GM23338 (cell line): ENCODE measurements at regions not wholly inside any gene's neighbourhood (a gene's known extent, or its start where the extent isn't known, plus 50 kb on each side); places are given as distances from the start of the nearest gene placed in this dataset.

Experiments used
- ATAC-seq: fragments of 200-7000 bp; cut with Tn5 transposase; 3 replicates; pipeline ENCODE4 v1.9.1; 2020
- DNase-seq: peaks from one replicate; pipeline ENCODE4 v3.0.0-alpha.2; 2015; ENCODE audit warnings: low spot score
- H2AFZ ChIP-seq: fragments of 200-600 bp; sonication (generic); 2 replicates; pipeline ENCODE4 v1.8.0; 2016; ENCODE audit warnings: antibody characterized with exemption, mild to moderate bottlenecking, moderate library complexity
- H3F3A ChIP-seq: fragments of 200-600 bp; sonication (generic); replicated peaks from 2 replicates; pipeline ENCODE4 v1.8.0; 2017; ENCODE audit warnings: antibody characterized with exemption, mixed run types, low read depth
- H3K27ac ChIP-seq: fragments of 200-600 bp; sonication (generic); 2 replicates; pipeline ENCODE4 v1.6.1; 2016; ENCODE audit warnings: low read depth
- H3K27me3 ChIP-seq: fragments of 200-600 bp; sonication (generic); 2 replicates; pipeline ENCODE4 v1.8.0; 2016; ENCODE audit warnings: mild to moderate bottlenecking, mixed run types, moderate library complexity; ENCODE audit not compliant: insufficient read depth
- H3K36me3 ChIP-seq: fragments of 200-600 bp; sonication (generic); 2 replicates; pipeline ENCODE4 v1.8.0; 2016; ENCODE audit warnings: mild to moderate bottlenecking; ENCODE audit not compliant: insufficient read depth
- H3K4me1 ChIP-seq: fragments of 200-600 bp; sonication (generic); 2 replicates; pipeline ENCODE4 v1.8.0; 2016; ENCODE audit warnings: mild to moderate bottlenecking, moderate library complexity; ENCODE audit not compliant: insufficient read depth
- H3K4me2 ChIP-seq: fragments of 200-600 bp; sonication (generic); 2 replicates; pipeline ENCODE4 v1.7.1; 2017; ENCODE audit warnings: mixed run types
- H3K4me3 ChIP-seq: fragments of 200-600 bp; sonication (generic); 2 replicates; pipeline ENCODE4 v1.6.1; 2016; ENCODE audit warnings: mixed run types
- H3K79me2 ChIP-seq: fragments of 200-600 bp; sonication (generic); replicated peaks from 2 replicates; pipeline ENCODE4 v1.8.0; 2017; ENCODE audit warnings: mild to moderate bottlenecking; ENCODE audit not compliant: insufficient read depth
- H3K9me2 ChIP-seq: fragments of 200-600 bp; sonication (generic); 2 replicates; pipeline ENCODE4 v1.8.0; 2017; ENCODE audit not compliant: insufficient read depth
- H4K20me1 ChIP-seq: fragments of 200-600 bp; sonication (generic); replicated peaks from 2 replicates; pipeline ENCODE4 v1.8.0; 2017; ENCODE audit warnings: mild to moderate bottlenecking; ENCODE audit not compliant: insufficient read depth
- H3K27ac Mint-ChIP-seq: 2 replicates; pipeline ENCODE4 v1.8.0; 2020; ENCODE audit warnings: inconsistent platforms, mild to moderate bottlenecking, moderate library complexity, mixed read lengths
- H3K27me3 Mint-ChIP-seq: 3 replicates; pipeline ENCODE4 v1.8.0; 2022; ENCODE audit warnings: low read depth, mild to moderate bottlenecking, moderate library complexity, mixed read lengths, inconsistent platforms; ENCODE audit not compliant: insufficient read depth, poor library complexity
- H3K36me3 Mint-ChIP-seq: 3 replicates; pipeline ENCODE4 v1.8.0; 2021; ENCODE audit warnings: low read depth, mild to moderate bottlenecking, inconsistent platforms, moderate library complexity, mixed read lengths
- H3K4me1 Mint-ChIP-seq: 3 replicates; pipeline ENCODE4 v1.8.0; 2020; ENCODE audit warnings: mild to moderate bottlenecking, inconsistent platforms, mixed read lengths
- H3K4me3 Mint-ChIP-seq: 3 replicates; pipeline ENCODE4 v1.8.0; 2021; ENCODE audit warnings: moderate library complexity, mild to moderate bottlenecking, inconsistent platforms, mixed read lengths
- H3K9me3 Mint-ChIP-seq: 3 replicates; pipeline ENCODE4 v1.8.0; 2020; ENCODE audit warnings: moderate library complexity, mild to moderate bottlenecking, inconsistent platforms, mixed read lengths
- CREB1 ChIP-seq: fragments of 250-450 bp; sonication (Bioruptor Pico); IDR thresholded peaks from 2 replicates; pipeline ENCODE4 v1.5.0; 2020; ENCODE audit warnings: low read depth, mild to moderate bottlenecking, moderate library complexity
- CTCF ChIP-seq, 2 experiments: fragments of 200-600 bp in 1 of 2; sonication (generic) in 1 of 2; conservative IDR thresholded peaks; 2 replicates each; pipeline versions ENCODE4 v1.5.1 to v1.6.1; 2016 to 2017; ENCODE audit warnings: antibody characterized with exemption in 2 of 2, low read depth in 2 of 2, mild to moderate bottlenecking in 2 of 2, moderate library complexity in 1 of 2
- ETS1 ChIP-seq: IDR thresholded peaks from 2 replicates; pipeline ENCODE4 v1.6.1; 2016; ENCODE audit warnings: antibody characterized with exemption
- EZH2 ChIP-seq: fragments of 200-600 bp; sonication (generic); IDR thresholded peaks from one replicate; pipeline ENCODE4 v1.8.0; 2017; ENCODE audit warnings: antibody characterized with exemption, mild to moderate bottlenecking, low read depth; ENCODE audit not compliant: unreplicated experiment
- EZH2phosphoT487 ChIP-seq: fragments of 200-600 bp; sonication (generic); IDR thresholded peaks from one replicate; pipeline ENCODE4 v1.8.1; 2018; ENCODE audit warnings: antibody characterized with exemption; ENCODE audit not compliant: unreplicated experiment
- JUNB ChIP-seq: IDR thresholded peaks from one replicate; pipeline ENCODE4 v1.6.1; 2016; ENCODE audit warnings: antibody characterized with exemption; ENCODE audit not compliant: unreplicated experiment
- NANOG ChIP-seq: IDR thresholded peaks from 2 replicates; pipeline ENCODE4 v1.6.1; 2016; ENCODE audit warnings: antibody characterized with exemption, borderline replicate concordance
- POLR2AphosphoS5 ChIP-seq: IDR thresholded peaks from 2 replicates; pipeline ENCODE4 v1.6.1; 2016; ENCODE audit warnings: antibody characterized with exemption, low read depth
- STAT1 ChIP-seq: IDR thresholded peaks from one replicate; pipeline ENCODE4 v1.6.1; 2016; ENCODE audit warnings: antibody characterized with exemption; ENCODE audit not compliant: unreplicated experiment
- ZNF114 ChIP-seq: fragments of 250-450 bp; sonication (Bioruptor Pico); IDR thresholded peaks from 2 replicates; pipeline ENCODE4 v1.5.0; 2020; ENCODE audit warnings: mild to moderate bottlenecking, moderate library complexity
- ZNF331 ChIP-seq: fragments of 250-450 bp; sonication (Bioruptor Pico); IDR thresholded peaks from 2 replicates; pipeline ENCODE4 v1.5.0; 2020; ENCODE audit warnings: low read depth, mild to moderate bottlenecking, moderate library complexity
- ZNF462 ChIP-seq: fragments of 250-450 bp; sonication (Bioruptor Pico); IDR thresholded peaks from 2 replicates; pipeline ENCODE4 v1.5.0; 2020; ENCODE audit warnings: mild to moderate bottlenecking, moderate library complexity
- TF ChIP-seq, protein P1 (sequence below): IDR thresholded peaks from one replicate; pipeline ENCODE4 v1.6.1; 2018; ENCODE audit warnings: antibody characterized with exemption; ENCODE audit not compliant: unreplicated experiment

GRCh38 chr12:103077108-103077773 is 119.8 kb downstream of the ASCL1 start:
- ATAC-seq: no peak
- H3K4me3 ChIP-seq: no peak overlapping the region
- H3K27me3 ChIP-seq: no peaks in the 10 kb centered on the region
- no peaks in the 10 kb centered on the region for H3K36me3 ChIP-seq
- Mint-ChIP-seq H3K27ac (no peak overlapping the region), H3K9me3 (no peaks in the 10 kb centered on the region; the same call in 2 of the 3 replicates), H3K4me1 (no peaks in the 10 kb centered on the region), H3K27me3 (no peaks in the 10 kb centered on the region), H3K36me3 (no peaks in the 10 kb centered on the region), H3K4me3 (no peak overlapping the region)
- no peak overlapping the region for H3K4me2 ChIP-seq
- no peak for DNase-seq
- no peaks in the 10 kb centered on the region for H3F3A ChIP-seq
- TF ChIP-seq ETS1 (no peak), EZH2 (no peak), STAT1 (no peak), POLR2AphosphoS5 (no peak), NANOG (no peak), ZNF331 (CRISPR knock-in tag) (no peak), JUNB (no peak), CREB1 (CRISPR knock-in tag) (no peak), EZH2phosphoT487 (no peak), ZNF114 (no peak), ZNF462 (CRISPR knock-in tag) (no peak), CTCF (conservative IDR thresholded peaks at IDR 0.05; ENCODE audit: low read depth in 2 of 2) (no peak)
- TF ChIP-seq, protein P1, sequence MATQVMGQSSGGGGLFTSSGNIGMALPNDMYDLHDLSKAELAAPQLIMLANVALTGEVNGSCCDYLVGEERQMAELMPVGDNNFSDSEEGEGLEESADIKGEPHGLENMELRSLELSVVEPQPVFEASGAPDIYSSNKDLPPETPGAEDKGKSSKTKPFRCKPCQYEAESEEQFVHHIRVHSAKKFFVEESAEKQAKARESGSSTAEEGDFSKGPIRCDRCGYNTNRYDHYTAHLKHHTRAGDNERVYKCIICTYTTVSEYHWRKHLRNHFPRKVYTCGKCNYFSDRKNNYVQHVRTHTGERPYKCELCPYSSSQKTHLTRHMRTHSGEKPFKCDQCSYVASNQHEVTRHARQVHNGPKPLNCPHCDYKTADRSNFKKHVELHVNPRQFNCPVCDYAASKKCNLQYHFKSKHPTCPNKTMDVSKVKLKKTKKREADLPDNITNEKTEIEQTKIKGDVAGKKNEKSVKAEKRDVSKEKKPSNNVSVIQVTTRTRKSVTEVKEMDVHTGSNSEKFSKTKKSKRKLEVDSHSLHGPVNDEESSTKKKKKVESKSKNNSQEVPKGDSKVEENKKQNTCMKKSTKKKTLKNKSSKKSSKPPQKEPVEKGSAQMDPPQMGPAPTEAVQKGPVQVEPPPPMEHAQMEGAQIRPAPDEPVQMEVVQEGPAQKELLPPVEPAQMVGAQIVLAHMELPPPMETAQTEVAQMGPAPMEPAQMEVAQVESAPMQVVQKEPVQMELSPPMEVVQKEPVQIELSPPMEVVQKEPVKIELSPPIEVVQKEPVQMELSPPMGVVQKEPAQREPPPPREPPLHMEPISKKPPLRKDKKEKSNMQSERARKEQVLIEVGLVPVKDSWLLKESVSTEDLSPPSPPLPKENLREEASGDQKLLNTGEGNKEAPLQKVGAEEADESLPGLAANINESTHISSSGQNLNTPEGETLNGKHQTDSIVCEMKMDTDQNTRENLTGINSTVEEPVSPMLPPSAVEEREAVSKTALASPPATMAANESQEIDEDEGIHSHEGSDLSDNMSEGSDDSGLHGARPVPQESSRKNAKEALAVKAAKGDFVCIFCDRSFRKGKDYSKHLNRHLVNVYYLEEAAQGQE: no peak
- no peaks in the 10 kb centered on the region for H3K4me1 ChIP-seq
- H3K27ac ChIP-seq: no peak overlapping the region
- no peaks in the 10 kb centered on the region; the same call in 1 of the 2 replicates for H3K9me2 ChIP-seq
- no peaks in the 10 kb centered on the region for H4K20me1 ChIP-seq
- H3K79me2 ChIP-seq: no peaks in the 10 kb centered on the region
- no peak overlapping the region for H2AFZ ChIP-seq
